ENCODE measurements at regions not wholly inside any gene's neighbourhood (a gene's known extent, or its start where the extent isn't known, plus 50 kb on each side); places are given as distances from the start of the nearest gene placed in this dataset.

GRCh38 chr14:101130861-101131260, 227.3 kb upstream of the RTL1 start:
- TF ChIP-seq CTCF (conservative IDR thresholded peaks at IDR 0.05; ENCODE audit: low read depth, low read length), result no peak
- Histone ChIP-seq H3K4me2 (no peak overlapping the region), H2AFZ (ENCODE audit: low read depth) (no peak overlapping the region), H3K27ac (no peak overlapping the region), H3K4me3 (IDR thresholded peaks at IDR 0.05; ENCODE audit: insufficient read depth, low read depth, low read length) (no peak overlapping the region), H3K27me3 (ENCODE audit: insufficient read depth, low read depth) (no peaks in the 10 kb centered on the region; the same call in 1 of the 2 replicates), H3K9ac (no peak overlapping the region), H3K4me1 (ENCODE audit: low read depth, poor library complexity, severe bottlenecking) (no peaks in the 10 kb centered on the region), H3K36me3 (ENCODE audit: insufficient read depth) (no peaks in the 10 kb centered on the region), H3K79me2 (ENCODE audit: insufficient read depth, low read depth) (no peaks in the 10 kb centered on the region), H4K20me1 (ENCODE audit: insufficient read depth) (no peaks in the 10 kb centered on the region)

- no peak overlapping the region for H2AFZ ChIP-seq (ENCODE audit: low read depth)
- H3K4me3 ChIP-seq (IDR thresholded peaks at IDR 0.05; ENCODE audit: insufficient read depth, low read depth, low read length), result no peak overlapping the region
- H3K27ac ChIP-seq, result no peak overlapping the region
- H3K9ac ChIP-seq, result no peak overlapping the region
- no peaks in the 10 kb centered on the region for H3K4me1 ChIP-seq (ENCODE audit: low read depth, poor library complexity, severe bottlenecking)
- no peaks in the 10 kb centered on the region for H3K79me2 ChIP-seq (ENCODE audit: insufficient read depth, low read depth)
- no peaks in the 10 kb centered on the region for H4K20me1 ChIP-seq (ENCODE audit: insufficient read depth)
- no peaks in the 10 kb centered on the region; the same call in 1 of the 2 replicates for H3K27me3 ChIP-seq (ENCODE audit: insufficient read depth, low read depth)
- TF ChIP-seq CTCF (conservative IDR thresholded peaks at IDR 0.05; ENCODE audit: low read depth, low read length), result no peak
- H3K4me2 ChIP-seq, result no peak overlapping the region
- H3K36me3 ChIP-seq (ENCODE audit: insufficient read depth), result no peaks in the 10 kb centered on the region
These were observed 228.0 kb upstream of the RTL1 start for GRCh38 chr14:101131451-101131916.

GRCh38 chr14:101132051-101132571, 228.6 kb upstream of the RTL1 start:
- no peaks in the 10 kb centered on the region; the same call in 1 of the 2 replicates for H3K27me3 ChIP-seq (ENCODE audit: insufficient read depth, low read depth)

GRCh38 chr14:101132588-101132987, 229.1 kb upstream of the RTL1 start:
- H3K27ac ChIP-seq, result no peak overlapping the region

More at GRCh38 chr14:101132051-101132571, 228.6 kb upstream of the RTL1 start:
- Histone ChIP-seq H4K20me1 (ENCODE audit: insufficient read depth) (no peaks in the 10 kb centered on the region), H3K36me3 (ENCODE audit: insufficient read depth) (no peaks in the 10 kb centered on the region), H3K4me1 (ENCODE audit: low read depth, poor library complexity, severe bottlenecking) (no peaks in the 10 kb centered on the region), H3K79me2 (ENCODE audit: insufficient read depth, low read depth) (no peaks in the 10 kb centered on the region), H3K27ac (no peak overlapping the region), H3K9ac (no peak overlapping the region), H2AFZ (ENCODE audit: low read depth) (no peak overlapping the region), H3K4me2 (no peak overlapping the region), H3K4me3 (IDR thresholded peaks at IDR 0.05; ENCODE audit: insufficient read depth, low read depth, low read length) (no peak overlapping the region)
- no peak for TF ChIP-seq CTCF (conservative IDR thresholded peaks at IDR 0.05; ENCODE audit: low read depth, low read length)

More at GRCh38 chr14:101132588-101132987, 229.1 kb upstream of the RTL1 start:
- Histone ChIP-seq H3K4me3 (IDR thresholded peaks at IDR 0.05; ENCODE audit: insufficient read depth, low read depth, low read length) (no peak overlapping the region), H3K4me2 (no peak overlapping the region), H3K79me2 (ENCODE audit: insufficient read depth, low read depth) (no peaks in the 10 kb centered on the region), H4K20me1 (ENCODE audit: insufficient read depth) (no peaks in the 10 kb centered on the region), H3K9ac (no peak overlapping the region), H2AFZ (ENCODE audit: low read depth) (no peak overlapping the region), H3K36me3 (ENCODE audit: insufficient read depth) (no peaks in the 10 kb centered on the region), H3K4me1 (ENCODE audit: low read depth, poor library complexity, severe bottlenecking) (no peaks in the 10 kb centered on the region), H3K27me3 (ENCODE audit: insufficient read depth, low read depth) (no peaks in the 10 kb centered on the region; the same call in 1 of the 2 replicates)
- no peak for TF ChIP-seq CTCF (conservative IDR thresholded peaks at IDR 0.05; ENCODE audit: low read depth, low read length)
